HepG2 (cell line): ENCODE measurements at regions not wholly inside any gene's neighbourhood (a gene's known extent, or its start where the extent isn't known, plus 50 kb on each side); places are given as distances from the start of the nearest gene placed in this dataset.
A peak's percentile ranks its signal among the peaks of the same experiment; 100 is the strongest.
"Not testable (repeated sequence)": the region's sequence is repeated elsewhere in the genome, so short reads cannot be mapped to it uniquely, and the experiment has no call there.

Source experiments
- ATAC-seq: fragments of 200-7000 bp; cut with Tn5 transposase; 3 replicates; pipeline ENCODE4 v1.9.1; 2020; ENCODE audit warnings: mild to moderate bottlenecking, moderate library complexity
- BruUV-seq: library from RNA; stranded (reverse); fragments of 400-500 nt; replicated peaks from 2 replicates; lab custom pipeline; 2021; lab: Mats Ljungman, UMichigan
- CTCF ChIA-PET: fragments of 300-600 bp; formaldehyde crosslinking; extraction: SDS; loops from one replicate; lab custom pipeline; 2021; ENCODE audit warnings: low total read pairs, inconsistent platforms, low intra/inter-chr PET ratio; lab: Yijun Ruan, JAX
- POLR2A ChIA-PET: fragments of 350-600 bp; sonication (Branson Sonifier 250); formaldehyde crosslinking; loops from one replicate; lab custom pipeline; 2020; ENCODE audit warnings: antibody characterized with exemption, inconsistent platforms; lab: Yijun Ruan, JAX
- DNase-seq: peaks from one replicate; pipeline ENCODE4 v3.0.0-alpha.2; 2015; ENCODE audit warnings: low spot score
- FAIRE-seq: peaks from 3 replicates; lab custom pipeline; 2011; peaks lifted over from hg19 to GRCh38; lab: Jason Lieb, UNC
- H2AFZ ChIP-seq: one replicate; pipeline ENCODE4 v1.6.1; 2011; ENCODE audit warnings: low read length, inconsistent platforms
- H3K27ac ChIP-seq: fragments of 300-600 bp; 3 replicates; pipeline ENCODE4 v1.8.0; 2011; ENCODE audit warnings: mixed run types, mild to moderate bottlenecking, mixed read lengths, low read length, inconsistent platforms; ENCODE audit not compliant: insufficient read depth; ENCODE audit errors: extremely low read length
- H3K27me3 ChIP-seq, 2 experiments: fragments of 200-600 bp in 1 of 2; 2 replicates in 1 of 2; 3 replicates in 1 of 2; pipeline versions ENCODE4 v1.6.0 to v1.8.0; 2011; ENCODE audit warnings: low read length in 2 of 2, mild to moderate bottlenecking in 2 of 2, moderate library complexity in 2 of 2, inconsistent platforms in 1 of 2; ENCODE audit not compliant: insufficient read depth in 2 of 2, control insufficient read depth in 1 of 2
- H3K36me3 ChIP-seq, 2 experiments: fragments of 200-600 bp in 1 of 2; replicated peaks in 1 of 2; 2 replicates in 1 of 2; 3 replicates in 1 of 2; pipeline versions ENCODE4 v1.5.1 to v1.8.0; 2011; ENCODE audit warnings: low read length in 2 of 2, inconsistent platforms in 1 of 2; ENCODE audit not compliant: insufficient read depth in 2 of 2, control insufficient read depth in 1 of 2
- H3K4me1 ChIP-seq: 2 replicates; pipeline ENCODE4 v1.5.1; 2012; ENCODE audit warnings: low read length, inconsistent platforms; ENCODE audit not compliant: insufficient read depth
- H3K4me2 ChIP-seq: 2 replicates; pipeline ENCODE4 v1.6.0; 2011; ENCODE audit warnings: low read depth, low read length, inconsistent platforms
- H3K4me3 ChIP-seq, 3 experiments: fragments of 200-600 bp in 1 of 3; sonication (generic), shearing (Covaris generic) in 1 of 3; replicated peaks in 1 of 3; 2 replicates each; pipeline ENCODE4 v1.5.1; 2011 to 2016; ENCODE audit warnings: low read length in 3 of 3, inconsistent platforms in 2 of 3, low read depth in 2 of 3, mild to moderate bottlenecking in 2 of 3, control low read depth in 1 of 3, mixed read lengths in 1 of 3; ENCODE audit not compliant: insufficient read depth in 1 of 3
- H3K79me2 ChIP-seq: one replicate; pipeline ENCODE4 v1.6.1; 2011; ENCODE audit warnings: low read length, inconsistent platforms; ENCODE audit not compliant: insufficient read depth
- H3K9ac ChIP-seq: 2 replicates; pipeline ENCODE4 v1.6.0; 2011; ENCODE audit warnings: mild to moderate bottlenecking, low read depth, low read length, inconsistent platforms; ENCODE audit not compliant: insufficient read depth
- H3K9me3 ChIP-seq: 2 replicates; pipeline ENCODE4 v1.5.1; 2012; ENCODE audit warnings: mild to moderate bottlenecking, low read length
- H4K20me1 ChIP-seq: 2 replicates; pipeline ENCODE4 v1.6.0; 2011; ENCODE audit warnings: inconsistent platforms, mild to moderate bottlenecking, low read length, moderate library complexity; ENCODE audit not compliant: insufficient read depth
- CEBPB ChIP-seq: IDR thresholded peaks from 2 replicates; pipeline ENCODE4 v1.6.1; 2011; ENCODE audit warnings: low read depth, low read length, improper control_type of control experiment, borderline replicate concordance
- ELF4 ChIP-seq: sonication (generic); formaldehyde crosslinking; IDR thresholded peaks from 2 replicates; pipeline ENCODE4 v1.5.0; 2020; ENCODE audit warnings: missing genetic modification reagents, mild to moderate bottlenecking, moderate library complexity, borderline replicate concordance
- MTA3 ChIP-seq: sonication (generic); formaldehyde crosslinking; IDR thresholded peaks from 2 replicates; pipeline ENCODE4 v1.4.0; 2020; ENCODE audit warnings: missing genetic modification reagents
- NFIB ChIP-seq: sonication (generic); formaldehyde crosslinking; IDR thresholded peaks from 2 replicates; pipeline ENCODE4 v1.9.0; 2021; ENCODE audit warnings: missing genetic modification reagents, mild to moderate bottlenecking, borderline replicate concordance
- SMC3 ChIP-seq: IDR thresholded peaks from 2 replicates; pipeline ENCODE4 v1.6.1; 2011; ENCODE audit warnings: low read length, improper control_type of control experiment
- TCF7 ChIP-seq: sonication (generic); IDR thresholded peaks from 2 replicates; pipeline ENCODE4 v1.6.1; 2016; ENCODE audit warnings: antibody characterized with exemption, low read depth
- ZNF563 ChIP-seq: sonication (generic); formaldehyde crosslinking; IDR thresholded peaks from 2 replicates; pipeline ENCODE4 v1.8.0; 2022; ENCODE audit warnings: mild to moderate bottlenecking, moderate library complexity, missing genetic modification reagents
- WGBS: methylation state at CpG from one replicate; pipeline ENCODE4 v1.1.6; 2017; ENCODE audit warnings: low lambda C conversion rate; 5-methylcytosine and 5-hydroxymethylcytosine counted together
- in situ Hi-C: cut with HindIII; loops from 2 replicates; pipeline ENCODE4 v1.10.0; 2017; ENCODE audit warnings: low pct_unique_long_range_greater_than_20kb; ENCODE audit not compliant: extremely low pct_ligation_motif_present
- intact Hi-C: fragments of 100-400 bp; cut with micrococcal nuclease; formaldehyde crosslinking; loops from one replicate; pipeline ENCODE4 v1.10.0; 2022; ENCODE audit not compliant: unreplicated experiment
- TF ChIP-seq, protein P1 (sequence below): sonication (generic); formaldehyde crosslinking; IDR thresholded peaks from 2 replicates; pipeline ENCODE4 v1.4.0; 2020; ENCODE audit warnings: missing genetic modification reagents

DNA sequence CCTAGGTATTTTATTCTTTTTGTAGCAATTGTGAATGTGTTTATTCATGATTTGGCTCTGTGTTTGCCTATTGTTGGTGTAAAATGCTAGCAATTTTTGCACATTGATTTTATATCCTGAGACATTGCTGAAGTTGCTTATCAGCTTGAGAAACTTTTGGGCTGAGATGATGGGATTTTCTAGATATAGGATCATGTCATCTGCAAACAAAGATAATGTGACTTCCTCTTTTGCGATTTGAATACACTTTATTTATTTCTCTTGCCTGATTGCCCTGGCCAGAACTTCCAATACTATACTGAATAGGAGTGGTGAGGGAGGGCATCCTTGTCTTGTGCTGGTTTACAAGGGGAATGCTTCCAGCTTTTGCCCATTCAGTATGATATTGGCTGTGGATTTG lies 62.4 kb downstream of the CHST2 start:
- H3K4me1 ChIP-seq, H3K27me3 ChIP-seq, H3K36me3 ChIP-seq, H3K4me2 ChIP-seq, CTCF ChIA-PET, H4K20me1 ChIP-seq, H3K27ac ChIP-seq, H3K79me2 ChIP-seq, BruUV-seq, FAIRE-seq, H3K4me3 ChIP-seq, ATAC-seq, H3K9me3 ChIP-seq, H2AFZ ChIP-seq, in situ Hi-C loops, H3K9ac ChIP-seq, POLR2A ChIA-PET, intact Hi-C loops, DNase-seq: not testable (repeated sequence)
- 0% methylated on average over 1 of the region's 1 CpG for WGBS

DNA sequence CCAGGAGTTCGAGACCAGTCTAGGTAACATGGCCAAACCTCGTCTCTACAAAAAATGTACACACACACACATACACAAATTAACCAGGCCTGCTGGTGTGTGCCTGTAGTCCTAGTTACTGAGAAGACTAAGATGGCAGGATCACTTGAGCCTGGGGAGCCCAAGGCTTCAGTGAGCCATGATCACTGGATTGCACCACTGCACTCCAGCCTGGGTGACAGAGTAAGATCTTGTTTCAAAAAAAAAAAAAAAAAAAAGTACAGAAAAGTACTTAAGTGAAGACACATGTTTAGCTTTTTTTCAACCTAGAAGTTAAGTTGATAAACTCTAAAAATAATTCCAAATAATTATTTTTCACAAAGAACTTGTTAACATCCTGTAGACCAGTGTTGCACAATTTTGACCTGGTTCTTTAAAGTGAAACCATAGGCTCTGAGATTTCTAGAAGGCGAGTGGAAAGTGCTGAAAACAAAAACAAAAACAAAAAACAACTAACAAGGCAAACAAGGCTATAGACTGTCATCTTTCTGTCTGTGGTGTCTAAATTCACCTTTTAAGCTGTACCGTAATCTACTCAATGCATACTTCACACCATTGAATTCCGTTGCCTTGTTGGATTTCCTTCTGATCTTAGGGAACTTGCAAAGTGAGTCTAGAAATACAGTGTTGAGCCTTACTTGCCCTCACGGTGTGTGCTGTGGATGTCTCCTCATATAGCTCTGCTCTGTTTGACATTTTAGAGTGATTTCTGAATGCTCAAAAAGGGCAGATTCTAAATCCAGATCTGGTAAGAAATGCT lies 63.5 kb downstream of the CHST2 start:
- no TSS peak for BruUV-seq
- in situ Hi-C loops, result no loop called here
- POLR2A ChIA-PET, result no interaction called here
- no peak overlapping the region for H3K27ac ChIP-seq
- H3K27me3 ChIP-seq, result no peaks in the 10 kb centered on the region
- H3K4me1 ChIP-seq, result no peaks in the 10 kb centered on the region
- H3K36me3 ChIP-seq, result no peaks in the 10 kb centered on the region
- H3K9me3 ChIP-seq, result no peaks in the 10 kb centered on the region
- H3K79me2 ChIP-seq, result no peaks in the 10 kb centered on the region
- H3K9ac ChIP-seq, result no peak overlapping the region
- CTCF ChIA-PET, result no interaction called here
- H3K4me2 ChIP-seq, result no peak overlapping the region
- H3K4me3 ChIP-seq, result no peak overlapping the region
- TF ChIP-seq CEBPB (peak; percentile 31; the same call in 1 of the 2 replicates), ZNF563 (CRISPR knock-in tag) (no peak), TCF7 (no peak), SMC3 (no peak), MTA3 (CRISPR knock-in tag) (no peak), NFIB (CRISPR knock-in tag) (no peak), ELF4 (CRISPR knock-in tag) (no peak)
- TF ChIP-seq, protein P1, sequence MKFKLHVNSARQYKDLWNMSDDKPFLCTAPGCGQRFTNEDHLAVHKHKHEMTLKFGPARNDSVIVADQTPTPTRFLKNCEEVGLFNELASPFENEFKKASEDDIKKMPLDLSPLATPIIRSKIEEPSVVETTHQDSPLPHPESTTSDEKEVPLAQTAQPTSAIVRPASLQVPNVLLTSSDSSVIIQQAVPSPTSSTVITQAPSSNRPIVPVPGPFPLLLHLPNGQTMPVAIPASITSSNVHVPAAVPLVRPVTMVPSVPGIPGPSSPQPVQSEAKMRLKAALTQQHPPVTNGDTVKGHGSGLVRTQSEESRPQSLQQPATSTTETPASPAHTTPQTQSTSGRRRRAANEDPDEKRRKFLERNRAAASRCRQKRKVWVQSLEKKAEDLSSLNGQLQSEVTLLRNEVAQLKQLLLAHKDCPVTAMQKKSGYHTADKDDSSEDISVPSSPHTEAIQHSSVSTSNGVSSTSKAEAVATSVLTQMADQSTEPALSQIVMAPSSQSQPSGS (CRISPR knock-in tag), result no peak
- ATAC-seq, result no peak
- no peaks in the 10 kb centered on the region for H4K20me1 ChIP-seq
- no peak for DNase-seq
- intact Hi-C loops, result no loop called here
- no peak overlapping the region for H2AFZ ChIP-seq
- FAIRE-seq, result no peak
- 6% methylated on average over 5 of the region's 6 CpGs for WGBS
